D721Med (cell line): ENCODE measurements at regions not wholly inside any gene's neighbourhood (a gene's known extent, or its start where the extent isn't known, plus 50 kb on each side); places are given as distances from the start of the nearest gene placed in this dataset.
"Not testable (repeated sequence)": the region's sequence is repeated elsewhere in the genome, so short reads cannot be mapped to it uniquely, and the experiment has no call there.

Experiments used
- DNase-seq: peaks from one replicate; pipeline ENCODE4 v3.0.0; 2011; ENCODE audit warnings: low spot score; ENCODE audit not compliant: insufficient read length
- FAIRE-seq: peaks from 2 replicates; lab custom pipeline; 2011; peaks lifted over from hg19 to GRCh38; lab: Jason Lieb, UNC

GRCh38 chr5:176018598-176018997, 50.5 kb upstream of the THOC3 start:
- not testable (repeated sequence) for FAIRE-seq

GRCh38 chr5:176020852-176021251, 52.7 kb upstream of the THOC3 start:
- FAIRE-seq, DNase-seq: not testable (repeated sequence)

More at GRCh38 chr5:176018598-176018997, 50.5 kb upstream of the THOC3 start:
- not testable (repeated sequence) for DNase-seq

GRCh38 chr5:176023535-176023934, 55.4 kb upstream of the THOC3 start:
- FAIRE-seq, DNase-seq: not testable (repeated sequence)

- not testable (repeated sequence) for FAIRE-seq, DNase-seq
These were observed 61.3 kb upstream of the THOC3 start for GRCh38 chr5:176029445-176029844.

- DNase-seq, FAIRE-seq: not testable (repeated sequence)
These were observed 62.4 kb upstream of the THOC3 start for GRCh38 chr5:176030361-176031117.

GRCh38 chr5:176031118-176031510, 63.0 kb upstream of the THOC3 start:
- FAIRE-seq, DNase-seq: not testable (repeated sequence)

- DNase-seq, FAIRE-seq: not testable (repeated sequence)
These were observed 65.1 kb upstream of the THOC3 start for GRCh38 chr5:176033186-176033585.

GRCh38 chr5:176034407-176035200, 66.5 kb upstream of the THOC3 start:
- FAIRE-seq, DNase-seq: not testable (repeated sequence)

GRCh38 chr5:176035201-176035530, 67.1 kb upstream of the THOC3 start:
- not testable (repeated sequence) for DNase-seq, FAIRE-seq

- DNase-seq, FAIRE-seq: not testable (repeated sequence)
These were observed 67.7 kb upstream of the THOC3 start for GRCh38 chr5:176035816-176036308.

GRCh38 chr5:176036391-176036790, 68.3 kb upstream of the THOC3 start:
- not testable (repeated sequence) for DNase-seq, FAIRE-seq

- not testable (repeated sequence) for DNase-seq, FAIRE-seq
These were observed 69.1 kb upstream of the THOC3 start for GRCh38 chr5:176037190-176037589.

- FAIRE-seq, DNase-seq: not testable (repeated sequence)
These were observed 72.1 kb upstream of the THOC3 start for GRCh38 chr5:176040105-176040801.

- FAIRE-seq, DNase-seq: not testable (repeated sequence)
These were observed 73.3 kb upstream of the THOC3 start for GRCh38 chr5:176041248-176041994.

GRCh38 chr5:176042020-176042658, 74.0 kb upstream of the THOC3 start:
- not testable (repeated sequence) for FAIRE-seq, DNase-seq

- not testable (repeated sequence) for DNase-seq, FAIRE-seq
These were observed 75.2 kb upstream of the THOC3 start for GRCh38 chr5:176043252-176043829.

- FAIRE-seq, DNase-seq: not testable (repeated sequence)
These were observed 75.9 kb upstream of the THOC3 start for GRCh38 chr5:176043986-176044385.

- FAIRE-seq: not testable (repeated sequence)
These were observed 76.3 kb upstream of the THOC3 start for GRCh38 chr5:176044431-176044830.

More at GRCh38 chr5:176044431-176044830, 76.3 kb upstream of the THOC3 start:
- not testable (repeated sequence) for DNase-seq
